SHP77 (cell line): ENCODE measurements at regions not wholly inside any gene's neighbourhood (a gene's known extent, or its start where the extent isn't known, plus 50 kb on each side); places are given as distances from the start of the nearest gene placed in this dataset.
"Not testable (repeated sequence)": the region's sequence is repeated elsewhere in the genome, so short reads cannot be mapped to it uniquely, and the experiment has no call there.

Experiments used
- DNase-seq, 2 experiments: peaks; one replicate each; lab custom pipeline; 2025; lab: John Stamatoyannopoulos, UW

DNA sequence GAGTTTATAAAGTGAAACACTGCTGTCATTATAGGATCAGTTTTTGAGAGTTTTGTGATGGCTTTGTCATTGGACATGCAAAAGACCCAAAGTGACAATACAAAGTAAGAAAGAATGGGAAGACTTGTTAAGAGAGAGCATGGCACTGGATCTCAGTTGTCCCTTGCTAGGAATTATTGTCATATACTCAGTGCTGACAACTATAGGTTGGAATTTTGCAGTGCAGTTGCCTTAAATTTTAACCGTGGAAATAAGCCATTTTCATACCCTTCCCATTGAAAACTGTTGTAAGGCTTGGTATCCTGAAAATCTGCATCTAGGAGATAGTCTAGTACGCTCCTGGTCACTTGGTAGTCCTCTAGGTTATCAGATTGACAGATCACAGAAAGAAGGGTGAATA lies 1156.7 kb downstream of the GATA3 start:
- DNase-seq = no peak

GRCh38 chr10:9214618-9215017 lies 1160.1 kb downstream of the GATA3 start:
- no peak for DNase-seq

- no peak for DNase-seq
Observed at GRCh38 chr10:9215121-9215520, 1160.6 kb downstream of the GATA3 start.

DNA sequence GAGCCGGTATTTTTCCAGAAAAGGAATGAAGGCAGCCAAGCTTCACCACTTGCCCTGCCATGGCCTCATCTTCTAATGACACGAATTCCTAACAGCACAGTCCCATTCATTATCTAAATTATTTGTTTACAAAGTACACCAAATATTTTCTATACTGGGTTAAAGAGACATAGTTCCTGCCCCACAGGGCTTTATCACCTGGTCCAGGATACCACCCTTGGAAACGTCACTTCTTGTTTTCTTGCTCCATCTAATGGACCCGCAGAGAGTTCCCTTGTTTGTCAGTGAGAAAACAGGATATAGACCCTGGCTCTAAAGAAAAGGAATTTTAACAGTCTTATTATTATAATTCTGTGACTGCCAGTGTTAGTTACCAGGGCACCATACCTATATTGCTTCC lies 1165.4 kb downstream of the GATA3 start:
- no peak for DNase-seq

DNA sequence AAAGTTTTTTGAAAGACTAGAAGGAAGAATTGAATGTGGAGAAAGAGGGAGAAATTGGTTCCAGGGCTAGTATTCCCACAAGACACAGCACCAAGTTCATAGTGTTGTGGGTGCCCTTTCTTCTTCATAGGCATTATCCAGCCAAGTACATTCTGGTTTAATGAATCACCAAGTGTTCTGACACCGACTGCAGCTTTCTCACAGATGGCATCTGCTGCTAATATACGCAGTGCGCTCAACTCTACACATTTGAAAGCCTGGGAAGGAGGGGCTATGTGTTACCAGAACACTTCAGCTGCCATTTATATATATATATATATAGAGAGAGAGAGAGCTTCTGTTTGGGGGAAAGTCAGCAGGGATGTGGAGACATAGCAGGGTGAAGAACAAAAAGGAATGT lies 1168.4 kb downstream of the GATA3 start:
- no peak for DNase-seq

GRCh38 chr10:9227679-9228365 lies 1173.3 kb downstream of the GATA3 start:
- DNase-seq = no peak

- no peak for DNase-seq
Observed at GRCh38 chr10:9228771-9229170, 1174.3 kb downstream of the GATA3 start.

DNA sequence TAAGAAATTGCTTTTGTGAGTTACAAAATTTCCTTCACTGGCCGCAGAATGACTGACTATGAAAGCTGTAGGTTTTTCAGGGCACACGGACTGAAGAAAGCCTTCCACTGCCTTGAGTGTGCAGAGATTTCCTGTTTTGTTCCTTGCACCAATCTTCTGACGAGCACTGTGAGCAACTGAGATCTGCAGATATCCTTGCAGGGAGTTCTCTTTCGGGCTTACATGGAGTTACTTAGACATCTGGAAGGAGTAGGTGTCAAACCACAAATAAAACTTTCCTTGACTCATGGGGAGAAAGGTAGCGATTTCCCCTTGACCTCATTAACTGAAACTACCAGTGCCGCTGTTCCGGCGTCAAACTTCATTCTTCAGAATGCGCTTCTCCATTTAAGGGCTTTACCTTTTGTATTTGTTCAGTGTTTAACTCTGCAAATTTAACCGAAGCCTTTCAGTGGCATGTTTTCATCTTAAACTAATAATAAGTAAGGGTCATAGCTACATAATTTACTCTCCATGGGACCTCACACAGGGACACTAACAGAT lies 1175.3 kb downstream of the GATA3 start:
- no peak for DNase-seq

- DNase-seq = no peak
Observed at GRCh38 chr10:9230625-9231024, 1176.1 kb downstream of the GATA3 start.

DNA sequence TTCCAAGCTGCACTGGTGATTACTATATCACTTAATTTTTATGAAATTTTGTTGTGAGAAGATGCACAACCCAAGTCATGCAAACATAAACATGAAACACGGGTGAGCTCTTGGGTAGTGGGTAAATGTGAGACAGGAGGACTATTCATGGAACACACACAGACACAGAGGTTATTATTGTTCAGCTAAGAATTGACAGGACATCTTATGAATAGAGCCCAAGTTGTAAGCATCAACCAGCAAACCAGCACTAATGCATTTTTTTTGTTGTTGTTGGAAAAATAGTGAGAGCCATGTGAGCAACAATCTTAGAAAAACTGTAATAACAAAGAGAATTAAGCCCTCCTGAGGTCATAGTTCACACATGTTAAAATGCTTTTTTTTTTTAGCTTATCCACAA lies 1179.7 kb downstream of the GATA3 start:
- no peak for DNase-seq

GRCh38 chr10:9238041-9238440 lies 1183.6 kb downstream of the GATA3 start:
- no peak for DNase-seq

DNA sequence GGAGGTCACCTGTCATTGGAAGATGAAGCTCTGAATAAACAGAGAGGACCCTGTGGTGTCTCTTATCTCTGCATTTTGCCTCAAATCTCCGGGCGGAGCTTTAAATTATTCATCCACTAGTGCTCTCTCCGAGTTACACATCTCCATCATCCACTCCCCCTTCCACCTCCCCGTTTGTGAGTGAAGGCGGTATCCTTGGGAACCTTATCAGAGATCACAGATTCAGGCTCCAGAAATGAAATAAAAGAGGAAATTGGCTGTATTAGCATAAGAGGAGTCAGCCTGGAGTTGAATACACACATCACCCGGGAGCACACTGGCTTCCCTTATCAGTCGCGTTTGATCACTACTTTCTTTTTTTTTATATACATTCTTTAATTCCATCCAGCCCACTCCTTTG lies 1184.8 kb downstream of the GATA3 start:
- DNase-seq = no peak

- DNase-seq = peak; percentile 31 to 37
Observed at GRCh38 chr10:9243941-9244411, 1189.5 kb downstream of the GATA3 start.

DNA sequence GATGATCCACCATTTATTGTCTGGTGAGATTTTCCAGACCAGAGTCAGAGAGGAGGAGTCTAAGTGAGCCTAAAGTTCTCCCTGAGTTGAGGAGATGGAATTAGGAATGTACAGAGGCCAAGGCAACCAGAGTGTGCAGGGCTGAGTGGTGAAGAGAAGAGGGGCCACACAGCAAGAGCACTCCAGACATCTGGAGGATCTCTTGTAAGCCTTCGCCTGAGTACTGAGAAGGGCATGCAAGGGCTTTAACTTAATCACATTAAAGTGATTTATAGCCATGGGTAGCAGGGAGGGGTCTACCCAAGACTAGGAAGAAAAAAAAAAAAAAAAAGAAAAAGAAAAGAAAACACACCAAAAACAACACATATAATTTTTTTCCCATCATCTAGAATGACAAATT lies 1190.4 kb downstream of the GATA3 start:
- no peak for DNase-seq

- DNase-seq = no peak
Observed at GRCh38 chr10:9253121-9253520, 1198.6 kb downstream of the GATA3 start.

- DNase-seq = no peak
Observed at GRCh38 chr10:9254353-9254752, 1199.9 kb downstream of the GATA3 start.

- DNase-seq = no peak
Observed at GRCh38 chr10:9260690-9261089, 1206.2 kb downstream of the GATA3 start.

DNA sequence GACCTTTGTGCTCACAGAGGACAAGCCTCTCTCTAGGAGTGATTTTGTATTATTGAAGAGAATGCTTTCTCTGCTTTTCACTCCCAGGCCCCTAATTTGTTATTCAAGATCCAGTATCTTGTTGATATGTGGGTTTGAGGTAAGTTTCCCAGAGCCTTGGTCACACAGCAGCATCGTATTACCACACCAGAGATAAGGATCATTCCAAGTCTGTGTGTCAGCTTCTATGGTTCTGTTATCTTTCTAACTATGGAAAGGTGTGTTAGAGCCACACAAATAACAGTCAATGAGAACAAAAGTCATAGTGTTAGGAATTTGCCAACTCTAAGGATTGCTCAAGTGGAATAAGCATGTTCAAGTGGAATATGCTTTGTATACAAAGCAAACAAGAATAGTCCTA lies 1208.3 kb downstream of the GATA3 start:
- DNase-seq = no peak

GRCh38 chr10:9268176-9268575 lies 1213.7 kb downstream of the GATA3 start:
- DNase-seq = no peak

DNA sequence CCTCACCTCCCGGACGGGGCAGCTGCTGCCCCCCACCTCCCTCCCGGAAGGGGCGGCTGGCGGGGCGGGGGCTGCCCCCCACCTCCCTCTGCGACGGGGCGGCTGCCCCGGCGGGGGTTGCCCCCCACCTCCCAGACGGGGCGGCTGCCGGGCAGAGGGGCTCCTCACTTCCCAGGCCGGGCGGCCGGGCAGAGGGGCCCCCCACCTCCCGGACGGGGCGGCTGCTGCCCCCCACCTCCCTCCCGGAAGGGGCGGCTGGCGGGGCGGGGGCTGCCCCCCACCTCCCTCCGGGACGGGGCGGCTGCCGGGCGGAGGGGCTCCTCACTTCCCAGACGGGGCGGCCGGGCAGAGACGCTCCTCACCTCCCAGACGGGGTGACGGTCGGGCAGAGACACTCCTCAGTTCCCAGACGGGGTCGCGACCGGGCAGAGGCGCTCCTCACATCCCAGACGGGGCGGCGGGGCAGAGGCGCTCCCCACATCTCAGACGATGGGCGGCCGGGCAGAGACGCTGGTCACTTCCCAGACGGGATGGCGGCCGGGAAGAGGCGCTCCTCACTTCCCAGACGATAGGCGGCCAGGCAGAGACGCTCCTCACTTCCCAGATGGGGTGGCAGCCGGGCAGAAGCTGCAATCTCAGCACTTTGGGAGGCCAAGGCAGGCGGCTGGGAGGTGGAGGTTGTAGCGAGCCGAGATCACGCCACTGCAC lies 1218.8 kb downstream of the GATA3 start:
- not testable (repeated sequence) for DNase-seq

GRCh38 chr10:9274206-9274755 lies 1219.8 kb downstream of the GATA3 start:
- DNase-seq = no peak

DNA sequence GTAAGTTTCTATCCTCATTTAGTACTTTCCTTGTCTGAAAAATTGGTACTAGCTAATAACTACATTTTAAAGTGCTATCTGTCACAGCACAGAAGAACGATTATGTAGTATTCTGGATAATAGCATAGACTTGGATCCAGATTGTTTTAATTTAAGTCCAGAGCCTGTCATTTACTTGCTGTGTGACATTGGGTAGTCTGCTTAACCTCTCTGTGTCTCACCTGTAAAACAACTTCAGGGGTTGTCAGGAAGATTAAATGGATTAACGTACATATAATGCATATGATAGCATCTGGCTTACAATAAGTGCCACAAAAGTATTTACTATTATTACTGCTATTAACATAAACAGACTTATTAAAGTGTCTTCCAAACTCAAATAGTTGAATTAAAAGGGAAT lies 1221.4 kb downstream of the GATA3 start:
- DNase-seq = no peak

GRCh38 chr10:9285690-9286089 lies 1231.2 kb downstream of the GATA3 start:
- no peak for DNase-seq
